Thoracic aorta (tissue), 2 donors: ENCODE measurements at regions not wholly inside any gene's neighbourhood (a gene's known extent, or its start where the extent isn't known, plus 50 kb on each side); places are given as distances from the start of the nearest gene placed in this dataset.

Source experiments
- ATAC-seq: fragments of 150-250 bp; one replicate; pipeline ENCODE4 v1.8.0; 2017; ENCODE audit warnings: low read depth; ENCODE audit not compliant: insufficient number of reproducible peaks, low FRiP score
- DNase-seq: peaks from one replicate; pipeline ENCODE4 v3.0.0-alpha.2; 2020; ENCODE audit warnings: low spot score
- H3K27ac ChIP-seq, 2 donors: fragments of 200-600 bp; sonication (generic); 1 replicate in 1 of 2; 2 replicates in 1 of 2; pipeline ENCODE4 v1.5.1; 2016; ENCODE audit warnings: mild to moderate bottlenecking in 2 of 2, moderate library complexity in 2 of 2
- H3K27me3 ChIP-seq: fragments of 200-600 bp; sonication (generic); replicated peaks from 2 replicates; pipeline ENCODE4 v1.6.0; 2016; ENCODE audit warnings: mild to moderate bottlenecking; ENCODE audit not compliant: insufficient read depth
- H3K36me3 ChIP-seq: fragments of 200-600 bp; sonication (generic); one replicate; pipeline ENCODE4 v1.5.1; 2016
- H3K4me1 ChIP-seq, 2 donors: fragments of 200-600 bp; sonication (generic); 1 replicate in 1 of 2; 2 replicates in 1 of 2; pipeline versions ENCODE4 v1.5.1 to v1.6.0; 2016; ENCODE audit warnings: low read depth in 2 of 2, mild to moderate bottlenecking in 1 of 2; ENCODE audit not compliant: control insufficient read depth in 1 of 2
- H3K4me3 ChIP-seq: fragments of 200-600 bp; sonication (generic); 2 replicates; pipeline ENCODE4 v1.5.1; 2016; ENCODE audit warnings: mild to moderate bottlenecking
- H3K9me3 ChIP-seq: fragments of 200-600 bp; sonication (generic); 2 replicates; pipeline ENCODE4 v1.5.1; 2016
- TF ChIP-seq, protein P1 (sequence below): fragments of 200-600 bp; sonication (generic); IDR thresholded peaks from one replicate; pipeline ENCODE4 v1.5.1; 2019; ENCODE audit warnings: antibody characterized with exemption

DNA sequence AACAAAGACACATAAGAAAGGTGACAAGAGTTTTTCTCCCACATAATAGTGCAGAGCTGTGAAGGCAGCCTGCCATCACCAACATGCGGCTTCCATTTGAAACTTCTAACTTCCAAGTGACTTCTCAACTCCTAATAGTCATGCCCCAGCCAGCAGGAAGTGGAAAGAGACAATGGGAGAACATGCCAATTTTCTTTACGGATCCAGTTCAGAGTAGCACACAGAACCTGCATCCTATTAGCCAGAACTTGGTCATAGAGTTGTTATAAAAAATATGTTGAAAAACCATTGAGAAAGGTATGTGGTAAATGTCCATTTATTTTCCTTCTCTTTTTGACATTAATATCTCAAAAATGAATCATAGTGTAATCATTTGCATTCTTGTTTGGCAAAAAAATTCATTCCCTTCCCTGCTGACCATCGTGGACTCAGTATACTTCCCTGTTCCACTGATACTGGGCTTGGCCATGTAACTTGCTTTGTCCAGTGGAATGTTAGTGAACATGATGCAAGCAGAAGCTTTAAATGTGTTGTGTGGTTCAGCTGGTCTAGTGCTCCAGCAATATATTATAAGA is 197.4 kb downstream of the SEC16B start:
- H3K4me3 ChIP-seq, result no peak overlapping the region
- H3K9me3 ChIP-seq, result peaks cover 6% of the 10 kb centered on the region
- H3K27ac ChIP-seq, result no peak overlapping the region
- TF ChIP-seq, protein P1, sequence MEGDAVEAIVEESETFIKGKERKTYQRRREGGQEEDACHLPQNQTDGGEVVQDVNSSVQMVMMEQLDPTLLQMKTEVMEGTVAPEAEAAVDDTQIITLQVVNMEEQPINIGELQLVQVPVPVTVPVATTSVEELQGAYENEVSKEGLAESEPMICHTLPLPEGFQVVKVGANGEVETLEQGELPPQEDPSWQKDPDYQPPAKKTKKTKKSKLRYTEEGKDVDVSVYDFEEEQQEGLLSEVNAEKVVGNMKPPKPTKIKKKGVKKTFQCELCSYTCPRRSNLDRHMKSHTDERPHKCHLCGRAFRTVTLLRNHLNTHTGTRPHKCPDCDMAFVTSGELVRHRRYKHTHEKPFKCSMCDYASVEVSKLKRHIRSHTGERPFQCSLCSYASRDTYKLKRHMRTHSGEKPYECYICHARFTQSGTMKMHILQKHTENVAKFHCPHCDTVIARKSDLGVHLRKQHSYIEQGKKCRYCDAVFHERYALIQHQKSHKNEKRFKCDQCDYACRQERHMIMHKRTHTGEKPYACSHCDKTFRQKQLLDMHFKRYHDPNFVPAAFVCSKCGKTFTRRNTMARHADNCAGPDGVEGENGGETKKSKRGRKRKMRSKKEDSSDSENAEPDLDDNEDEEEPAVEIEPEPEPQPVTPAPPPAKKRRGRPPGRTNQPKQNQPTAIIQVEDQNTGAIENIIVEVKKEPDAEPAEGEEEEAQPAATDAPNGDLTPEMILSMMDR, result no peak
- H3K27me3 ChIP-seq, result no peaks in the 10 kb centered on the region
- H3K4me1 ChIP-seq, result no peaks in the 10 kb centered on the region
- DNase-seq (no peak), ATAC-seq (no peak)
- H3K36me3 ChIP-seq, result no peaks in the 10 kb centered on the region

GRCh38 chr1:177771688-177772087 is 198.2 kb downstream of the SEC16B start:
- Histone ChIP-seq H3K36me3 (no peaks in the 10 kb centered on the region), H3K4me3 (no peak overlapping the region), H3K27ac (no peak overlapping the region), H3K9me3 (peaks cover 6% of the 10 kb centered on the region), H3K4me1 (no peaks in the 10 kb centered on the region), H3K27me3 (no peaks in the 10 kb centered on the region)
- TF ChIP-seq, protein P1, result no peak
- ATAC-seq (no peak), DNase-seq (no peak)

DNA sequence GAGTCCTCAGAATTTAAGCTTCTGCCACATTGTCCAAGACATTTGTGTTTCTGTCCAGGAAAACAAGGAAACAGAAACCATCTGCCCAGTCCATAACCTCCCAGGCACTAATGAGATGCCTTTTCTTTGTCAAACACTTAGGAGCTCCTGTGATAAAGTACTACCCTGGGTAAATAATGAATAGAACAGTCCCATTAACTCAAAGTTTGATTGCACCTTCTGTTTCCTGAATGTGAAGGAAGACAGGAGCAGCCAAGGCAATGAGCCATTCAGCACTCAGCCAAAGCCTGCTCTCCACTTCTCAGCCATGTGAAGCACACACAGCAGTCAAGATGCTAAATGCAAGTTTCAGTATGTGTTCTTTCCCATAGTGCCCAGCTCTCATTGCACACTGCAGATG is 199.8 kb downstream of the SEC16B start:
- H3K4me1 ChIP-seq, result no peaks in the 10 kb centered on the region
- no peak for DNase-seq
- ATAC-seq, result no peak
- no peak overlapping the region for H3K4me3 ChIP-seq
- H3K27ac ChIP-seq, result no peak overlapping the region
- TF ChIP-seq, protein P1, result no peak
- peaks cover 6% of the 10 kb centered on the region for H3K9me3 ChIP-seq
- no peaks in the 10 kb centered on the region for H3K36me3 ChIP-seq
- H3K27me3 ChIP-seq, result no peaks in the 10 kb centered on the region

DNA sequence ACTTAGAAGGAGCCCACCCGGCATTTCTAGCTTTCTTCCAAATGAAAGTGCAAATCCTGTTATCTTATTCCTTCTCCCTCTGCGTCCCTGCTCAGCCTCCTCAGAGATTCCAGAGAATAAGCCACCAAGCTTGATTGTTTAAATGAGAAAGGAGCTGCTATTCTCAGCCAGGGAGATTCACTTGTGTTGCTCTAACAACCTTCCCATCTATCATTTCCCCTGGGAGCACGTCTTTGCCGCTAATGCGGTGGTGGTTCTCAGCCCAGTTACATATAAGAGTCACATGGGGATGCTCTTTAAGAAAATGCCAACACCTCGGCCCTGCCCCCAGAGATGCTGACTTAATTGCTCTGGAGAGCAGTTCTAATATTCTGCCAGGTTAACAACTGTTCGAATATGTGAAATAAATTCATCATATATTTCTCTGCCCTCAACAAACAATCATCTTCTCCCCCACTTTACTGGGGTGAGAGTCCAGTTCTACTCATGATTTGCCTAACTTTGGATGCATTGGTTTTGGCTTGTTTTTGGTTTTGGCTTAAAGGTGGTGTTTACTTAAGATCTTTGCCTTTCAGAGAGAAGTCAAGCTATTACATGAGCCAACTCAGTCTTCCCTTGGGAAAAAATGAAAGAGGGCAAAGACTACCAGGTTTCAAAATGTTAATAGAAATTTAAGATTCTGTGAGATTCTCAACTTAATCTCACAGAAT is 213.9 kb downstream of the SEC16B start:
- H3K9me3 ChIP-seq, result no peaks in the 10 kb centered on the region
- no peaks in the 10 kb centered on the region for H3K27me3 ChIP-seq
- no peak for ATAC-seq
- H3K4me1 ChIP-seq, result no peaks in the 10 kb centered on the region
- H3K27ac ChIP-seq, result no peak overlapping the region
- H3K36me3 ChIP-seq, result no peaks in the 10 kb centered on the region
- no peak for DNase-seq
- TF ChIP-seq, protein P1, result no peak
- H3K4me3 ChIP-seq, result no peak overlapping the region

DNA sequence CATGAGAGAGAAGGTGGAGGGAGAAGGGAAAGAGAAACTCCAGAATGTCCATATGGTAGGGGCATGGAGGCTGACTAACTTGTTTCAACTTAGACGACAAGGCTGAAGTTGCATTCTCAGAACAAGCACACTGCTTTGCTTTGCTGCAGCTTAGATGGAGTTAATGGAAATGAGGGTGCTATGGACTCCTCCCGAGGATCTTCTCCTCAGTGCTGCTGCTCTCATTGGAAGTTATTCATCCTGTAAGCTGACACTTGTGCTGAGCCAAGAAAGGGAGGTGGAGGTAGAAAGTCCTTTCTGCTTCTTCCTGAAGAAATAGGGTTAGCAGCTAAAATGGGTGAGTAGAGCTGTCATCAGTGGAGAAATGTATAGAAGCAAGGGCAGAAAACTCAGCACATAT is 215.3 kb downstream of the SEC16B start:
- ATAC-seq (no peak), DNase-seq (no peak)
- Histone ChIP-seq H3K36me3 (no peaks in the 10 kb centered on the region), H3K27me3 (no peaks in the 10 kb centered on the region), H3K4me1 (no peaks in the 10 kb centered on the region), H3K27ac (no peak overlapping the region), H3K4me3 (no peak overlapping the region), H3K9me3 (no peaks in the 10 kb centered on the region)
- TF ChIP-seq, protein P1, result no peak
